GM12873 (cell line): ENCODE measurements at regions not wholly inside any gene's neighbourhood (a gene's known extent, or its start where the extent isn't known, plus 50 kb on each side); places are given as distances from the start of the nearest gene placed in this dataset.

Experiments used
- TF ChIP-seq, protein P1 (sequence below): IDR thresholded peaks from 2 replicates; pipeline ENCODE4 v1.5.1; 2012; ENCODE audit warnings: low read depth, mild to moderate bottlenecking, moderate library complexity, low read length, control low read depth; ENCODE audit not compliant: insufficient read depth; ENCODE audit errors: missing control alignments

DNA sequence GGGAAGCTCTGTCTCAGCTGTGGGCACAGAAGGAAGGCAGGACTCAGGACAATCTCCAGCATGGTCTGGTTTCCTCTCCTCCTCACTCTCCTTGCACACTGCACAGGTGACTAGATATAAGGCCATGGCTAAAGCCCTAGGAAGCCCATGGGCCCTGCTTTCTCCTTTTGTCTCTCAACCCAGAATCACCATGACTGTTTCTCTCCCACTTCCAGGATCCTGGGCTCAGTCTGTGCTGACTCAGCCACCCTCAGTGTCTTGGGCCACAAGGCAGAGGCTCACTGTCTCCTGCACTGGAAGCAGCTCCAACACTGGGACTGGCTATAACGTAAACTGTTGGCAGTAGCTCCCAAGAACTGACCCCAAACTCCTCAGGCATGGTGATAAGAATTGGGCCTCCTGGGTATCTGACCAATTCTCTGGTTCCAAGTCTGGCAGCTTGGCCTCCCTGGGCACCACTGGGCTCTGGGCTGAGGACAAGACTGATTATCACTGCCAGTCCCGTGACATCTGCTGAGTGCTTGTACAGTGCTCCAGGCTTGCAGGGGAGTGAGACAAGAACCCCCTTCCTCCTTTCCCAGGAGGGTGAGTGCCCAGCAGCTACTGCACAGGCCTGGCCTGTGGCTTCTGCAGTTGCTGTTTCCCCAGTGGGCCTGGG, 104.0 kb upstream of the TOP3B start:
- TF ChIP-seq, protein P1, sequence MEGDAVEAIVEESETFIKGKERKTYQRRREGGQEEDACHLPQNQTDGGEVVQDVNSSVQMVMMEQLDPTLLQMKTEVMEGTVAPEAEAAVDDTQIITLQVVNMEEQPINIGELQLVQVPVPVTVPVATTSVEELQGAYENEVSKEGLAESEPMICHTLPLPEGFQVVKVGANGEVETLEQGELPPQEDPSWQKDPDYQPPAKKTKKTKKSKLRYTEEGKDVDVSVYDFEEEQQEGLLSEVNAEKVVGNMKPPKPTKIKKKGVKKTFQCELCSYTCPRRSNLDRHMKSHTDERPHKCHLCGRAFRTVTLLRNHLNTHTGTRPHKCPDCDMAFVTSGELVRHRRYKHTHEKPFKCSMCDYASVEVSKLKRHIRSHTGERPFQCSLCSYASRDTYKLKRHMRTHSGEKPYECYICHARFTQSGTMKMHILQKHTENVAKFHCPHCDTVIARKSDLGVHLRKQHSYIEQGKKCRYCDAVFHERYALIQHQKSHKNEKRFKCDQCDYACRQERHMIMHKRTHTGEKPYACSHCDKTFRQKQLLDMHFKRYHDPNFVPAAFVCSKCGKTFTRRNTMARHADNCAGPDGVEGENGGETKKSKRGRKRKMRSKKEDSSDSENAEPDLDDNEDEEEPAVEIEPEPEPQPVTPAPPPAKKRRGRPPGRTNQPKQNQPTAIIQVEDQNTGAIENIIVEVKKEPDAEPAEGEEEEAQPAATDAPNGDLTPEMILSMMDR: no peak

GRCh38 chr22:22085702-22086500, 103.3 kb upstream of the TOP3B start:
- TF ChIP-seq, protein P1: no peak

GRCh38 chr22:22084089-22084711, 101.6 kb upstream of the TOP3B start:
- TF ChIP-seq, protein P1: no peak

DNA sequence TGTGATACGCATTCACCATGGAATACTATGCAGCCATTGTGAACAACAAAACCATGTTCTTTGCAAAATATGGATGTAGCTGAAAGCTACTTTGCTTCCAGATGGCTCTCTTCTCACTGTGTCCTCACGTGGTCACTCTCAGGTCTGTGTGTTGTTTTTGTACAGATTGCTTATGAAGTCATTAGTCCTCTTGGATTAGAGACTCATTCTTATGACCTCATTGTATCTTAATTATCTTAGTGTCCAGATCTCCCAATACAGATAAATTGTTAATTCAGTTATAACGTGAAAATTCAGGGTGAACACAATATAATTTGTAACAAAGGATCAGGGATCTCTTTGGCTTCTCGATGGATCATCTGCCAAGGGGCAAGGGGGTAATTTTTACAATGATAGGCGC, 100.4 kb upstream of the TOP3B start:
- TF ChIP-seq, protein P1: no peak

- TF ChIP-seq, protein P1: no peak
These were observed 99.7 kb upstream of the TOP3B start for GRCh38 chr22:22082229-22082835.

DNA sequence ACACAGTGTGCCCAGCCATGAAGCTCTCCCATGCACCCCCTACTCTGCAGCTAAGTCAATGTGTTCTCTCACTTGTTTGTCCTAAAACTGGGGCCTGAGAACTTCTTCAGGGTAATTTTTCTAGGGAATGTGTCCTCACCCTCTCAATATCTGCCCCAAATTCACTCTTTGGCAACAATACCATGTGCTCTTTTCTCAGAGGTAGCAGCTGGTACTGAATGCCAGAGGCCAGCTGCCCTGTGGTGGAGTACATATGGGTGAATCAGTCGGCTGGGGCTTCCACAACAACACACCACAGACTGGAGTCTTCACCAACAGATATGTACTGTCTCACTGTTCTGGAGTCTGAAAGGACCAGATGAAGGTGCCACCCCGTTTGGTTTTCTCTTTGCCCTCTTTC, 97.7 kb upstream of the TOP3B start:
- TF ChIP-seq, protein P1: no peak
